ENCODE measurements at regions not wholly inside any gene's neighbourhood (a gene's known extent, or its start where the extent isn't known, plus 50 kb on each side); places are given as distances from the start of the nearest gene placed in this dataset.

DNA sequence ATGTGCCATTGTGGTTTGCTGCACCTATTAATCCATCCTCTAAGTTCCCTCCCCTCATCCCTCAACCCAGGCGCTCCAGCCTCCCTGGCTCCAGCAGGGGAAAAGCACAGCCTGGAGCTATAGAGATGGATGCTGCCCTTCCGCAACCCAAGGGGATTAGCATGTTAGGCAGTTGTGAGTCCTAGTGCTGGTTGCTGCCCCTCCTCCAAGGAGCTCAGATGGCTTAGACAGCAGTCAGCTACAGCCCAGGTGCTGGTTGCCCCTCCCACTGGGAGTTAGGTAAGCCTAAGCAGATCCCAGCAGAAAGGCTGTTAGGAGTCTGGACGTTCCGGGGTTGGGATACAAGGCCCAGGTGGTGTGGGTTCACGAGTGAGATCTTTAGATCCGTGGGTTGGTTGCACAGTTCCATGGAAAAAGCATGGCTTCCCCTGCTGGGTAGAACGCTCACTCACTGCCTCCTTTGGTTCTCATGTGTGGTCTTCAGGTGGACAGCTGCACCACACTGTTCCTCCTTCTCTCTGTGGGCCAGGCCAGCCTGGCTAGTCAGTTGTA is 446.1 kb downstream of the ZNF804A start:
- no peak overlapping the region for H3K27ac Mint-ChIP-seq
- TF ChIP-seq CTCF (IDR thresholded peaks at IDR 0.05), result no peak
- DNase-seq, result no peak
- no peaks in the 10 kb centered on the region; the same call in 1 of the 2 replicates for H3K27me3 Mint-ChIP-seq (ENCODE audit: insufficient read depth)
- no peaks in the 10 kb centered on the region for H3K4me1 Mint-ChIP-seq (ENCODE audit: low read depth)
- no peaks in the 10 kb centered on the region for H3K36me3 Mint-ChIP-seq (ENCODE audit: low read depth)
- no peak overlapping the region for H3K4me3 Mint-ChIP-seq
- peaks cover 63% of the 10 kb centered on the region for H3K9me3 Mint-ChIP-seq

- Mint-ChIP-seq H3K9me3 (peaks cover 31% of the 10 kb centered on the region), H3K36me3 (ENCODE audit: low read depth) (no peaks in the 10 kb centered on the region), H3K4me1 (ENCODE audit: low read depth) (no peaks in the 10 kb centered on the region), H3K27ac (no peak overlapping the region), H3K4me3 (no peak overlapping the region), H3K27me3 (ENCODE audit: insufficient read depth) (no peaks in the 10 kb centered on the region; the same call in 1 of the 2 replicates)
- no peak for TF ChIP-seq CTCF (IDR thresholded peaks at IDR 0.05)
- DNase-seq, result no peak
Observed at GRCh38 chr2:185050804-185051203, 452.5 kb downstream of the ZNF804A start.

DNA sequence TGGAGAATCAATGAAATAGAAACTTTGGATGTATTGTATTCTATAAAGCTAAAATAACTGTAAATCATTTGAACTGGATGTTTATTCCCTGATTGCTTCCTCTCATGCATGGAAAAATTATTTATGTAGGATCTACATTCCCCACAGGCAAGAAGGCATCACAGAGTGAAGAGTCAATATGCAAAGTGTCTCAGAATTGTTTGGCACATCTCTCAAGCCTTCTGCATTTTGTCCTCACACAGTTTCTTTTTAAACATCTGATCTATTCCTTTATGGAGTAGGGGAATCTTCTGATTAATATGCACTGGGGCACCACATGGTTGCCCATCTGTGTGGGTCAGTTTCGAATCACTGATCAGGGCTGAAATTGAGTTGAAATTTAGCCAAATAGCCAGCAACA is 465.4 kb downstream of the ZNF804A start:
- Mint-ChIP-seq H3K27me3 (ENCODE audit: insufficient read depth) (no peaks in the 10 kb centered on the region), H3K9me3 (peaks cover 19% of the 10 kb centered on the region), H3K4me3 (no peak overlapping the region), H3K4me1 (ENCODE audit: low read depth) (no peaks in the 10 kb centered on the region), H3K36me3 (ENCODE audit: low read depth) (no peaks in the 10 kb centered on the region), H3K27ac (no peak overlapping the region)
- no peak for TF ChIP-seq CTCF (IDR thresholded peaks at IDR 0.05)
- no peak for DNase-seq

DNA sequence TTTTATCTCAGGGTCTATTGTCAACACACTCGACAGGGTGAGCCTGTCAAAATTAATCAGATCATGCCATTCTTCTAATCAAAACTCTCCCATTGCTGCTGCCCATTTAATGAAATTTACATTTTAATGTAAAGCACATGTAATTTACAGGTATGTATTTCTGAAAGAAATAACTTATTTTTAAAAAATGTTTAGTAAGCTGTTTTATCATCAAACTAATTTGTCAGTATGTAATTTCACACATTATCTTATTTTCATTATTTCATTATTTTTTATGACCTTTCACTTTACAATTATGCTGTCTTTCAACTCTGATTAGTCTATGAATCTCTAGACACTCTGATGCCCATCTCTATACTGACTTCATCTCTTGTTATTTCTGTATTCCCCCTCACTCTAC is 467.8 kb downstream of the ZNF804A start:
- Mint-ChIP-seq H3K27me3 (ENCODE audit: insufficient read depth) (no peaks in the 10 kb centered on the region), H3K4me3 (no peak overlapping the region), H3K36me3 (ENCODE audit: low read depth) (no peaks in the 10 kb centered on the region), H3K4me1 (ENCODE audit: low read depth) (no peaks in the 10 kb centered on the region), H3K27ac (no peak overlapping the region), H3K9me3 (peaks cover 27% of the 10 kb centered on the region)
- DNase-seq, result no peak
- TF ChIP-seq CTCF (IDR thresholded peaks at IDR 0.05), result no peak

- DNase-seq, result no peak
- Mint-ChIP-seq H3K27me3 (ENCODE audit: insufficient read depth) (no peaks in the 10 kb centered on the region), H3K27ac (no peak overlapping the region), H3K9me3 (peaks cover 27% of the 10 kb centered on the region), H3K4me1 (ENCODE audit: low read depth) (no peaks in the 10 kb centered on the region), H3K4me3 (no peak overlapping the region), H3K36me3 (ENCODE audit: low read depth) (no peaks in the 10 kb centered on the region)
- no peak for TF ChIP-seq CTCF (IDR thresholded peaks at IDR 0.05)
Observed at GRCh38 chr2:185069107-185069506, 470.8 kb downstream of the ZNF804A start.

GRCh38 chr2:185074156-185074555 is 475.8 kb downstream of the ZNF804A start:
- TF ChIP-seq CTCF (IDR thresholded peaks at IDR 0.05), result no peak
- DNase-seq, result no peak
- H3K27ac Mint-ChIP-seq, result no peak overlapping the region
- H3K4me1 Mint-ChIP-seq (ENCODE audit: low read depth), result no peaks in the 10 kb centered on the region
- H3K9me3 Mint-ChIP-seq, result peaks cover 26% of the 10 kb centered on the region
- no peaks in the 10 kb centered on the region for H3K27me3 Mint-ChIP-seq (ENCODE audit: insufficient read depth)
- no peak overlapping the region for H3K4me3 Mint-ChIP-seq
- no peaks in the 10 kb centered on the region for H3K36me3 Mint-ChIP-seq (ENCODE audit: low read depth)

All from HFFc6 (cell line).